VCaP (cell line): ENCODE measurements at regions not wholly inside any gene's neighbourhood (a gene's known extent, or its start where the extent isn't known, plus 50 kb on each side); places are given as distances from the start of the nearest gene placed in this dataset.
"Not testable (repeated sequence)": the region's sequence is repeated elsewhere in the genome, so short reads cannot be mapped to it uniquely, and the experiment has no call there.

Experiments
- H3K27ac ChIP-seq: fragments of 450-650 bp; 2 replicates; pipeline ENCODE4 v1.5.1; 2017
- TF ChIP-seq, protein P1 (sequence below): fragments of 450-650 bp; conservative IDR thresholded peaks from 2 replicates; pipeline ENCODE4 v1.5.1; 2017; ENCODE audit warnings: mild to moderate bottlenecking, moderate library complexity

DNA sequence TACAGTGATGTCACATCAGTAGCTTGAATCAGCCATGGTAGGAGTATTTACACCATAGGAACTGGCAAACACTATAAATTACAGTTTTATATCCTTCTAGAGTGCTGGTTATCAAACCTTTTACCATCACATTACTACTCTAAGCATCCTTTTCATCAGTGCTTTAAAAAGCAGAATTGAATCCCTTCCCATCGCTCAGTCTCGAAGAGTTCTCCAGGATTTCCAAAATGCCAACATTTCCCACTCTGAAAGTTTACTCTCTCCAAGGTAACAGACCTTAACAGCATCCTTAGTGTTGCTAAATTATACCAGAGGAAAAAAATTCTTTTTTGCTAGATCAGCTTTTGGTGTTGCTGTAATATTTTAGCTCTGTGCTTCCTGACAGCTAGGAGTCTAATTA, 209.4 kb upstream of the USP15 start:
- H3K27ac ChIP-seq, result no peak overlapping the region
- TF ChIP-seq, protein P1, sequence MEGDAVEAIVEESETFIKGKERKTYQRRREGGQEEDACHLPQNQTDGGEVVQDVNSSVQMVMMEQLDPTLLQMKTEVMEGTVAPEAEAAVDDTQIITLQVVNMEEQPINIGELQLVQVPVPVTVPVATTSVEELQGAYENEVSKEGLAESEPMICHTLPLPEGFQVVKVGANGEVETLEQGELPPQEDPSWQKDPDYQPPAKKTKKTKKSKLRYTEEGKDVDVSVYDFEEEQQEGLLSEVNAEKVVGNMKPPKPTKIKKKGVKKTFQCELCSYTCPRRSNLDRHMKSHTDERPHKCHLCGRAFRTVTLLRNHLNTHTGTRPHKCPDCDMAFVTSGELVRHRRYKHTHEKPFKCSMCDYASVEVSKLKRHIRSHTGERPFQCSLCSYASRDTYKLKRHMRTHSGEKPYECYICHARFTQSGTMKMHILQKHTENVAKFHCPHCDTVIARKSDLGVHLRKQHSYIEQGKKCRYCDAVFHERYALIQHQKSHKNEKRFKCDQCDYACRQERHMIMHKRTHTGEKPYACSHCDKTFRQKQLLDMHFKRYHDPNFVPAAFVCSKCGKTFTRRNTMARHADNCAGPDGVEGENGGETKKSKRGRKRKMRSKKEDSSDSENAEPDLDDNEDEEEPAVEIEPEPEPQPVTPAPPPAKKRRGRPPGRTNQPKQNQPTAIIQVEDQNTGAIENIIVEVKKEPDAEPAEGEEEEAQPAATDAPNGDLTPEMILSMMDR, result no peak

GRCh38 chr12:62069976-62070375, 190.2 kb upstream of the USP15 start:
- no peak overlapping the region for H3K27ac ChIP-seq
- TF ChIP-seq, protein P1, result no peak

DNA sequence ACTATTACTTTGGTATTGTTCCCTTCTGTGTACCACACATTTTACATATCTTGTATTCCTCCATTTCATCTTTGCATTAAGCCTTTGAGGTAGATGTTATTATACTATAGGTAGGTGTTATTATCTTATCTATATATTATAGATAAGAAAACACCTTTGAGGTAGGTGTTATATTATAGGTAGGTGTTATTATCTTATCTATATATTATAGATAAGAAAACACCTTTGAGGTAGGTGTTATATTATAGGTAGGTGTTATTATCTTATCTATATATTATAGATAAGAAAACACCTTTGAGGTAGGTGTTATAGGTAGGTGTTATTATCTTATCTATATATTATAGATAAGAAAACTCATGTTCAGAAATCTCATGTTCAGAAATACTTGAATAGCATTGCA, 187.0 kb upstream of the USP15 start:
- H3K27ac ChIP-seq, result not testable (repeated sequence)

DNA sequence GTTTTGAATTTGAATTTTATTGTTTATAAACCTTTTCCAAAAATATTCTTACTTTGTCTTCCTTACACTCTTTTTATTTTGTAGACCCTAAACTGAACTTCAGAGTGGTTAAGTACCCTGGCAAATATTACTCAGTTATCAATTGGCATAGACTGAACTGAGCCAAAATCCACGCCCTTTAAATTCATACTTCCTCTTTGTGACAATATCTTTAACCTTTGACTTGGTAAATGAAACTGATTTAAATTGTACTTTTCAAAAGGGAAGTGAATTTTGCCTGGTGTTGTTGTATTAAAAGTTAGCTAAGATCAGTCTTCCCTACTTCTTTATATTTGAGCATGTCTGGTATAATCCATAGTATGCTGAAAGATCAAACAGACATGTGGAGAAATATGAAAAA, 184.3 kb upstream of the USP15 start:
- no peak overlapping the region for H3K27ac ChIP-seq
- TF ChIP-seq, protein P1, result no peak

DNA sequence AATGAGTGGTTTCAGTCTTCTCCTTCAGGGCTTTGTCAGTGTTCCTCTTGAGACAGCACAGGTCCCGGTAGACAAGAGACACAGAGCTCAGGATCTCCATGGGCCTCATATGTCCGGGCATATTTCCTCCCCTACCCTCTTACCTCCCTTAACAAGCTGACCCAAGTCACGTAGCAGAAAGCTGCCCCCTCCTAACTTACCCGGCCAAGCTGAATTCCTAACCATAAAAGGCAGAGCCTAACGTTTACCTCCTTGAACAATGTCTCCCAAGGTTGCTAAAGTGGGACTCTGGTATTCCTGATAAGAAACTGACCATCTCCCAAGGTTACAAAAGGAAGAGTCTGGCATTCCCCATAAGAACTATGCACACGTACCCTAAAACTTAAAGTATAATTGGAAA, 182.2 kb upstream of the USP15 start:
- TF ChIP-seq, protein P1, result no peak
- H3K27ac ChIP-seq, result no peak overlapping the region

DNA sequence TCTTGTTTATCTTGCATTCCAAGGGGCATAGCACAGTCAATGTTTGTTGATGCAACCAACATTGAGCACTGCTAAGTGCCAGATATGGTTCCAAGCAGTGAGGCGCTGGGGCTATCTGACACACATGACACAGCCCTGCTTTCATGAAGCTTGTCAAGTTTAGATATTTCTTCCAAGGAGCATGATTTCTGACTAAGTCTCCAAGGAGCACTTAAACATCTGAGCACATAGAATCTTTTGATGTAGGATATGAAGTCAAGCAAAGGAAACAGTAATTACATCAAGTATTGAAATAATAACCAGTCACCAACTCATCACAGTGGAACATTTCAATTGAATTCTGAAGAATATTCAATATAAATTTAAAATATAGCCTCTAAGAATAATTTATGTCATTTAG, 177.8 kb upstream of the USP15 start:
- TF ChIP-seq, protein P1, result no peak
- H3K27ac ChIP-seq, result no peak overlapping the region

- TF ChIP-seq, protein P1, result no peak
- H3K27ac ChIP-seq, result no peak overlapping the region
Measured at GRCh38 chr12:62098132-62098531, 162.1 kb upstream of the USP15 start.

DNA sequence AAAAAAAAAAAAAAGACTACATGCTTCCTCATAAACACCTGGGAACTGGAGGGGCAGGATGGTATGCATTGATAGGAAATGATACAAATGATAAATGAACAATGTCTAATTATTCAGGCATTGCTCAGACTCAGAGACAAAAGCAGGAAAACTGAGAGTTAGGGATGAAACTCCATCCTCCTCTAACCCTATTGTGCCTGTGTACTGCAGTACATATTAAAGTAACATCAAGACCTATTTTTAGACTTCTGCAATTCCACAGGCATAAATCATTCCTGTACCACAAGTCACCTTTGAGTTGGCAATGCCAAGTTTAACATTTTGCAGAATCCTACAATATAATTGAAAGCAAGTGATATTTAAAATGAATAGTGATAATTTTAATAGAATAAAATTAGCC, 156.5 kb upstream of the USP15 start:
- TF ChIP-seq, protein P1, result no peak
- no peak overlapping the region for H3K27ac ChIP-seq
